ENCODE measurements at regions not wholly inside any gene's neighbourhood (a gene's known extent, or its start where the extent isn't known, plus 50 kb on each side); places are given as distances from the start of the nearest gene placed in this dataset.

- TF ChIP-seq CTCF (IDR thresholded peaks at IDR 0.05): no peak
- DNase-seq (ENCODE audit: low spot score): no peak
- ATAC-seq (ENCODE audit: low FRiP score): no peak
Observed at GRCh38 chr2:160726046-160726445, 232.4 kb upstream of the RBMS1 start.

- DNase-seq (ENCODE audit: low spot score) (no peak), ATAC-seq (ENCODE audit: low FRiP score) (no peak)
- TF ChIP-seq CTCF (IDR thresholded peaks at IDR 0.05): no peak
Observed at GRCh38 chr2:160730296-160730995, 236.8 kb upstream of the RBMS1 start.

DNA sequence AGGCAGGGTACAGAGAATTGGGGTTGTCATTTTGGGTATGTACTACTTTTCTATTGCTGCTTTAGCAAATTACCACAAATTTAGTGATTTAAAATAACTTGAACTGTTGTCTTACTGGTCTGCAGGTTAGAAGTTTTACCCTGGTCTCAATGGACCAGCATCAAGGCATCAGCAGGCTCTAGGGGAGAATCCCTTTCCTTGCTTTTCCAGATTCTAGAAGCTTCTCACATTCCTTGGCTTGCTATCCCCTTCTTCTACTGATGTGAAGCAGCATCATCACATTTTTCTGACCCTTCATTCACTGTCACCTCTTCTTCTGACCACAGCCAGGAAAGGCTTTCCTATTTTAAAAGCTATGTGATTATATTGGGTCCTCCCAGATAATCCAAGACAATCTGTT lies 237.8 kb upstream of the RBMS1 start:
- no peak for ATAC-seq (ENCODE audit: low FRiP score)
- no peak for TF ChIP-seq CTCF (IDR thresholded peaks at IDR 0.05)
- DNase-seq (ENCODE audit: low spot score): no peak

DNA sequence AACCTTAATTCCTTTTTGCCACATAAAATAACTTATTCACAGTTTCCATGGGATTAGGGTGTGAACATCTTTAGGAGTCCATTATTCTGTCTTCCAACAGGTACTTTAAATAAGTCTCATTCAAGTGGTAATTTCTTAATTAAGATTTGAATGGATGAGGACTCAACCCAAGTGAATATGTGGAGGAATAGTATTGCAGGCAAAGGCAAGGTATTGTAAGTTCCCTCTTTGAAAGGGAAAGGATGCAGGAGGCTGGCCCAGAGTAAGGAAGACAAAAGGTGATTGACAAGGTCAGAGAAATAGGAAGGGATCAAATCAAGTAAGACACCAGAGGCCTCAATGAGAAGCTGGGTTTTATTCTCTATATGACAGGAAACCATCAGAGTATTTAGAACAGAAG lies 238.2 kb upstream of the RBMS1 start:
- DNase-seq (ENCODE audit: low spot score): no peak
- no peak for ATAC-seq (ENCODE audit: low FRiP score)
- TF ChIP-seq CTCF (IDR thresholded peaks at IDR 0.05): no peak

DNA sequence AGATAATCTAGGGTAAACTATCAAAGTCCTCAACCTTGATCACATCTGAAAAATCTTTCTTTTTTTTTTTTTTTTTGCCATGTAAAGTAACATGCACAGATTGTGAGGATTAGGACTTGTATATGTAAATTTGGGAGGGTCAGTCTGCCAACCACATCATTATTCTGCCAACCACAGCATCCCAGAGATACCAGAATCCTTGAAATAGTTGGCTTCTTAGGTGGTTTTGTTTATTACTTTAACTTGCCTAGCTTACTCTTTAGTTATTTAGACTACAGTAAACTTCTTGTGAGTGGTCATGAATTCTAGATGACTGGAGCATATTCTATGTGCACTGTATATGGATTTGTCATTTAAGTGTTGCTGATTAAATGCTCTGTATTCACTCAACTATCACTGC lies 242.1 kb upstream of the RBMS1 start:
- ATAC-seq (ENCODE audit: low FRiP score) (no peak), DNase-seq (ENCODE audit: low spot score) (no peak)
- no peak for TF ChIP-seq CTCF (IDR thresholded peaks at IDR 0.05)

DNA sequence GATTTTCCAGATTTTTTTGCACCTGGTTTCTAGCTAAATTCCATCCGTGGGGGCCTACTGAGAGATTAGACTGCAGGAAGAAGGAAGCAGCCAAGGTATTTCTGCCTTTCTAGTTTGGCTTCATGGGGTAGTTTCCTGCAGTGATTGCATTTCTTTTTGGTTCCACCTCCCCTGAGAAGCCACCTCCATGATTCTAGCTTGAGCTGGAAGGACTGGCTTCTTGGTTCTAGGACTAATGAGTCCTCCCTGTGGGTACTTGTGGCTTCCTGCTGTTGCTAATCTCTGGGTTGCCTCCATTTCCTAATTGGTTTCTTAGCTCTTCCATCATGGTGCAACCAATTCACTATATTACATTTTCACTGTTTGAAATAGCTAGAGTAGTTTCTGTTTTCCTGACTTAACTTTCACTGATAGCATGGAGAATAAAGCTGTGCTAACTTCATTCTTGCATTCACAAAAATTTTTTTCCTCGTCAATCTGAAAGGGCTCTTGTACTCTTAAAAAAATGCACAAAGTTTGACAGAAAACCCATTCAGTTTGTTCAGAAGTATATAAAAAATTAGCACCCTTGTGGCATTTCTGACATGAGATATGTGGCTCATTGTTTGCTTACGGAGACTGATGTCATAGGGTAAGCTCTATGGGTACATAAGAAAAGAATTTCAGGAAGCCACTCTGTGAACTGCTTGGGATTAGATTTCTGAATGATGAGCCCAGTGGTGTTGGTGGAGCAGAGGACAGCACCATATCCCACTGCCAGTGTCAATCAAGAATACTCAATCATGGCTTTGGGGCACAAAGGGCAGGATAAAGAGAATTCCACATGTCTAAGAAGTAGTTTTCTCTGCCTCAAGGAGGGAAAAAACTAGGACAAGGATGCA lies 242.8 kb upstream of the RBMS1 start:
- no peak for DNase-seq (ENCODE audit: low spot score)
- no peak for TF ChIP-seq CTCF (IDR thresholded peaks at IDR 0.05)
- ATAC-seq (ENCODE audit: low FRiP score): no peak

DNA sequence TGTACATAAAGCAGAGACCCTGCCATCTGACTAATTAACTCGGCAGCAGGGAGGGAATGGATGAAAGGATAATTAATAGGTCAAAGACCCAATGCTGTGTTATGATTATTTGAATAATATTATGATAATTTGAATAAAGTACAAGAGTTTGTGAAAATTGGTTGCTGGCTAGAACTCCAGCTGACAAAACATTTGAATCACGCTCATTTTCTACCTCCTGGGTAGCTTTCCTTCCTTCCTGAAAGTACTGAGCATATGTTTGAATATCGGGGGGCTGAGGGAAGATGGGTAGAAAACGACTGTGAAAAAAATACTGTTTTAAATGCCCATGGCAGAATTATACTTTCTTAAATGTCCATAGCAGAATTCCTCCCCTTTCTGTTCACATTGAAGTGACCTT lies 243.6 kb upstream of the RBMS1 start:
- TF ChIP-seq CTCF (IDR thresholded peaks at IDR 0.05): no peak
- no peak for DNase-seq (ENCODE audit: low spot score)
- no peak for ATAC-seq (ENCODE audit: low FRiP score)

Data from omental fat pad (tissue), 3 donors.